Heart left ventricle (tissue), 16 donors: ENCODE measurements at regions not wholly inside any gene's neighbourhood (a gene's known extent, or its start where the extent isn't known, plus 50 kb on each side); places are given as distances from the start of the nearest gene placed in this dataset.

ENCODE experiments used
- ATAC-seq, 4 donors: fragments of 200-7000 bp; cut with Tn5 transposase; one replicate each; pipeline ENCODE4 v1.9.1; 2020 to 2022; ENCODE audit warnings: moderate library complexity in 4 of 4, mild to moderate bottlenecking in 3 of 4, moderate number of reproducible peaks in 1 of 4
- DNase-seq, 5 donors: peaks; one replicate each; pipeline ENCODE4 v3.0.0-alpha.2; 2020
- H3K27ac ChIP-seq, 12 donors: fragments of 200-600 bp; sonication (generic) in 4 of 12; one replicate each; pipeline versions ENCODE4 v1.5.0 to v1.8.0; 2016 to 2022; ENCODE audit warnings: mild to moderate bottlenecking in 2 of 12
- H3K27me3 ChIP-seq, 9 donors: fragments of 200-600 bp; sonication (generic) in 2 of 9; one replicate each; pipeline versions ENCODE4 v1.5.1 to v1.8.0; 2016 to 2022; ENCODE audit warnings: mild to moderate bottlenecking in 3 of 9
- H3K36me3 ChIP-seq, 9 donors: fragments of 200-600 bp; sonication (generic) in 2 of 9; one replicate each; pipeline versions ENCODE4 v1.5.0 to v1.8.0; 2018 to 2022; ENCODE audit warnings: mild to moderate bottlenecking in 2 of 9
- H3K4me1 ChIP-seq, 12 donors: fragments of 200-600 bp; sonication (generic) in 4 of 12; one replicate each; pipeline versions ENCODE4 v1.5.0 to v1.8.0; 2016 to 2022; ENCODE audit warnings: mild to moderate bottlenecking in 3 of 12
- H3K4me3 ChIP-seq, 12 donors: fragments of 200-600 bp; sonication (generic) in 4 of 12; one replicate each; pipeline versions ENCODE4 v1.5.0 to v1.8.0; 2017 to 2022; ENCODE audit warnings: mild to moderate bottlenecking in 9 of 12, moderate library complexity in 4 of 12
- H3K9me3 ChIP-seq, 12 donors: fragments of 200-600 bp; sonication (generic) in 4 of 12; one replicate each; pipeline versions ENCODE4 v1.5.0 to v1.8.0; 2016 to 2022; ENCODE audit warnings: mild to moderate bottlenecking in 1 of 12
- CTCF ChIP-seq, 12 donors: fragments of 200-600 bp; sonication (generic) in 4 of 12; IDR thresholded peaks; one replicate each; pipeline versions ENCODE4 v1.5.0 to v1.8.0; 2018 to 2022; ENCODE audit warnings: antibody characterized with exemption in 12 of 12, mild to moderate bottlenecking in 5 of 12
- POLR2A ChIP-seq, 2 donors: fragments of 450-650 bp; IDR thresholded peaks; one replicate each; pipeline ENCODE4 v1.6.1; 2017; ENCODE audit warnings: antibody characterized with exemption in 2 of 2, mild to moderate bottlenecking in 2 of 2, moderate library complexity in 2 of 2
- WGBS, 4 donors: extraction: QIAGEN DNeasy Blood & Tissue Kit in 2 of 4; methylation state at CpG; one replicate each; pipeline versions ENCODE4 v1.1.5 to v1.1.7; 2013 to 2018; 5-methylcytosine and 5-hydroxymethylcytosine counted together
- intact Hi-C, 10 donors: fragments of 100-400 bp; cut with DNase I; formaldehyde crosslinking; loops; one replicate each; pipeline versions ENCODE4 v1.11.1 to v1.14.2; 2022
- donor health status: ischemic (EF 13 %, LVEDD 7.1; RV severe dilation, severe dysfunction).
- donor health status: healthy with polysubstance abuse.
- donor health status: DM: no; HTN: yes; CAD: no.
- donor health status: DM: no; HTN: no; CAD: no.
- donor health status: ischemic (EF 25% LVEDD 6.9; RV normal size, moderate dysfunction).
- donor health status: ischemic (EF 25% LVEDD 5.7; RV mildly dilated, moderate dysfunction).
- donor health status: healthy.
- donor health status: DM: yes; HTN: yes; CAD: no.
- donor health status: ischemic (EF 35%, LVEDD 5.7; RV mildly dilated, moderate dysfunction).
- donor health status: nonischemic (EF 11% LVEDD 7.7; RV severe dilation, severe dysfunction).
- donor health status: DM: yes; HTN: yes; CAD: no.
- donor health status: PGD.
- donor health status: ischemic (EF 29% LVEDD 5.4; RV normal size, mild dysfunction).
- donor health status: nonischemic (EF 23%, LVEDD 6.1; RV moderate dilation, normal function).

GRCh38 chr6:10193321-10193720 lies 221.6 kb downstream of the TFAP2A start:
- Histone ChIP-seq H3K4me3 (no peak overlapping the region), H3K4me1 (no peaks in the 10 kb centered on the region), H3K36me3 (no peaks in the 10 kb centered on the region), H3K27ac (no peak overlapping the region), H3K9me3 (no peaks in the 10 kb centered on the region), H3K27me3 (no peaks in the 10 kb centered on the region)
- 80 to 85% (median 82%) methylated on average over 4 of the region's 4 CpGs for WGBS, 4 donors
- ATAC-seq, result no peak
- TF ChIP-seq CTCF (IDR thresholded peaks at IDR 0.05) (no peak), POLR2A (IDR thresholded peaks at IDR 0.05) (no peak)
- intact Hi-C loops, result no loop called here
- no peak for DNase-seq

- Histone ChIP-seq H3K36me3 (no peaks in the 10 kb centered on the region), H3K27ac (no peak overlapping the region), H3K9me3 (no peaks in the 10 kb centered on the region), H3K4me1 (no peaks in the 10 kb centered on the region), H3K4me3 (no peak overlapping the region), H3K27me3 (no peaks in the 10 kb centered on the region)
- TF ChIP-seq CTCF (IDR thresholded peaks at IDR 0.05), result no peak
- TF ChIP-seq POLR2A (IDR thresholded peaks at IDR 0.05), result no peak
- 13 to 26% (median 22%) methylated on average over 3 of the region's 3 CpGs for WGBS, 4 donors
- intact Hi-C loops, result no loop called here
- DNase-seq, result no peak
- ATAC-seq, result no peak
These were observed 224.8 kb downstream of the TFAP2A start for GRCh38 chr6:10190042-10190441.

- Histone ChIP-seq H3K27me3 (no peaks in the 10 kb centered on the region), H3K36me3 (no peaks in the 10 kb centered on the region), H3K27ac (no peak overlapping the region), H3K4me1 (no peaks in the 10 kb centered on the region), H3K4me3 (no peak overlapping the region), H3K9me3 (no peaks in the 10 kb centered on the region)
- ATAC-seq (no peak), DNase-seq (no peak)
- TF ChIP-seq CTCF (IDR thresholded peaks at IDR 0.05) (no peak), POLR2A (IDR thresholded peaks at IDR 0.05) (no peak)
- WGBS, 4 donors, result 51 to 80% (median 68%) methylated on average over 4 of the region's 4 CpGs
- intact Hi-C loops, result no loop called here
These were observed 230.3 kb downstream of the TFAP2A start for GRCh38 chr6:10184371-10185227.

GRCh38 chr6:10180138-10181074 lies 234.5 kb downstream of the TFAP2A start:
- intact Hi-C loops, result no loop called here
- no peaks in the 10 kb centered on the region for H3K27me3 ChIP-seq
- no peak overlapping the region for H3K27ac ChIP-seq
- H3K9me3 ChIP-seq, result no peaks in the 10 kb centered on the region
- H3K4me1 ChIP-seq, result no peaks in the 10 kb centered on the region
- H3K36me3 ChIP-seq, result no peaks in the 10 kb centered on the region
- TF ChIP-seq CTCF (IDR thresholded peaks at IDR 0.05), result no peak
- TF ChIP-seq POLR2A (IDR thresholded peaks at IDR 0.05), result no peak
- DNase-seq, result no peak
- no peak overlapping the region for H3K4me3 ChIP-seq
- 74 to 82% (median 81%) methylated on average over 14 of the region's 14 CpGs for WGBS, 4 donors
- no peak for ATAC-seq
